HG03342 (cell line): ENCODE measurements at regions not wholly inside any gene's neighbourhood (a gene's known extent, or its start where the extent isn't known, plus 50 kb on each side); places are given as distances from the start of the nearest gene placed in this dataset.
"Not testable (repeated sequence)": the region's sequence is repeated elsewhere in the genome, so short reads cannot be mapped to it uniquely, and the experiment has no call there.

Experiments
- ATAC-seq: cut with Tn5 transposase; IDR thresholded peaks from one replicate; pipeline ENCODE4 v1.9.1; 2021; ENCODE audit warnings: mild to moderate bottlenecking, moderate library complexity; ENCODE audit not compliant: unreplicated experiment

- ATAC-seq: no peak
Measured at GRCh38 chr4:18439311-18439710, 417.8 kb upstream of the LCORL start.

- ATAC-seq: no peak
Measured at GRCh38 chr4:18435781-18436180, 414.2 kb upstream of the LCORL start.

- no peak for ATAC-seq
Measured at GRCh38 chr4:18422685-18423084, 401.1 kb upstream of the LCORL start.

- ATAC-seq: no peak
Measured at GRCh38 chr4:18421519-18421918, 400.0 kb upstream of the LCORL start.

GRCh38 chr4:18419780-18420179, 398.2 kb upstream of the LCORL start:
- ATAC-seq: no peak

- not testable (repeated sequence) for ATAC-seq
Measured at GRCh38 chr4:18418195-18418898, 396.8 kb upstream of the LCORL start.

GRCh38 chr4:18417651-18418050, 396.1 kb upstream of the LCORL start:
- ATAC-seq: not testable (repeated sequence)

- no peak for ATAC-seq
Measured at GRCh38 chr4:18406264-18406663, 384.7 kb upstream of the LCORL start.

GRCh38 chr4:18405054-18405453, 383.5 kb upstream of the LCORL start:
- no peak for ATAC-seq

GRCh38 chr4:18404642-18405041, 383.1 kb upstream of the LCORL start:
- no peak for ATAC-seq

GRCh38 chr4:18403327-18403726, 381.8 kb upstream of the LCORL start:
- ATAC-seq: no peak

- ATAC-seq: no peak
Measured at GRCh38 chr4:18401868-18402267, 380.3 kb upstream of the LCORL start.

- ATAC-seq: no peak
Measured at GRCh38 chr4:18401425-18401824, 379.9 kb upstream of the LCORL start.

- ATAC-seq: no peak
Measured at GRCh38 chr4:18398661-18399060, 377.1 kb upstream of the LCORL start.

GRCh38 chr4:18397681-18398390, 376.3 kb upstream of the LCORL start:
- ATAC-seq: no peak

- no peak for ATAC-seq
Measured at GRCh38 chr4:18394656-18395055, 373.1 kb upstream of the LCORL start.

GRCh38 chr4:18391354-18391728, 369.8 kb upstream of the LCORL start:
- no peak for ATAC-seq

- ATAC-seq: no peak
Measured at GRCh38 chr4:18390655-18391353, 369.2 kb upstream of the LCORL start.

- ATAC-seq: no peak
Measured at GRCh38 chr4:18389115-18389514, 367.6 kb upstream of the LCORL start.

GRCh38 chr4:18388039-18388438, 366.5 kb upstream of the LCORL start:
- ATAC-seq: no peak

GRCh38 chr4:18381186-18381585, 359.6 kb upstream of the LCORL start:
- ATAC-seq: no peak

GRCh38 chr4:18369561-18369960, 348.0 kb upstream of the LCORL start:
- no peak for ATAC-seq
